ENCODE measurements at regions not wholly inside any gene's neighbourhood (a gene's known extent, or its start where the extent isn't known, plus 50 kb on each side); places are given as distances from the start of the nearest gene placed in this dataset.

- TF ChIP-seq POLR2AphosphoS5 (IDR thresholded peaks at IDR 0.05), result no peak
- TF ChIP-seq, protein P1, sequence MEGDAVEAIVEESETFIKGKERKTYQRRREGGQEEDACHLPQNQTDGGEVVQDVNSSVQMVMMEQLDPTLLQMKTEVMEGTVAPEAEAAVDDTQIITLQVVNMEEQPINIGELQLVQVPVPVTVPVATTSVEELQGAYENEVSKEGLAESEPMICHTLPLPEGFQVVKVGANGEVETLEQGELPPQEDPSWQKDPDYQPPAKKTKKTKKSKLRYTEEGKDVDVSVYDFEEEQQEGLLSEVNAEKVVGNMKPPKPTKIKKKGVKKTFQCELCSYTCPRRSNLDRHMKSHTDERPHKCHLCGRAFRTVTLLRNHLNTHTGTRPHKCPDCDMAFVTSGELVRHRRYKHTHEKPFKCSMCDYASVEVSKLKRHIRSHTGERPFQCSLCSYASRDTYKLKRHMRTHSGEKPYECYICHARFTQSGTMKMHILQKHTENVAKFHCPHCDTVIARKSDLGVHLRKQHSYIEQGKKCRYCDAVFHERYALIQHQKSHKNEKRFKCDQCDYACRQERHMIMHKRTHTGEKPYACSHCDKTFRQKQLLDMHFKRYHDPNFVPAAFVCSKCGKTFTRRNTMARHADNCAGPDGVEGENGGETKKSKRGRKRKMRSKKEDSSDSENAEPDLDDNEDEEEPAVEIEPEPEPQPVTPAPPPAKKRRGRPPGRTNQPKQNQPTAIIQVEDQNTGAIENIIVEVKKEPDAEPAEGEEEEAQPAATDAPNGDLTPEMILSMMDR (IDR thresholded peaks at IDR 0.05), result no peak
- TF ChIP-seq POLR2A (IDR thresholded peaks at IDR 0.05), result no peak
Observed at GRCh38 chr11:92879086-92879485, 90.4 kb upstream of the MTNR1B start.

Data from transverse colon (tissue), 4 donors.